Spleen (tissue), 11 donors: ENCODE measurements at regions not wholly inside any gene's neighbourhood (a gene's known extent, or its start where the extent isn't known, plus 50 kb on each side); places are given as distances from the start of the nearest gene placed in this dataset.

ENCODE experiments used
- DNase-seq: peaks from one replicate; pipeline ENCODE4 v3.0.0-alpha.2; 2020
- H3K27ac ChIP-seq, 8 donors: fragments of 200-600 bp; sonication (generic) in 7 of 8; 1 replicate in 4 of 8; 2 replicates in 4 of 8; pipeline versions ENCODE4 v1.5.0 to v1.8.0; 2016 to 2021; ENCODE audit warnings: inconsistent platforms in 4 of 8, mild to moderate bottlenecking in 4 of 8, moderate library complexity in 1 of 8
- H3K27me3 ChIP-seq, 7 donors: fragments of 200-600 bp; sonication (generic) in 6 of 7; replicated peaks in 1 of 7; 1 replicate in 4 of 7; 2 replicates in 3 of 7; pipeline versions ENCODE4 v1.5.0 to v1.8.0; 2016 to 2021; ENCODE audit warnings: inconsistent platforms in 3 of 7, mild to moderate bottlenecking in 1 of 7
- H3K36me3 ChIP-seq, 6 donors: fragments of 200-600 bp; sonication (generic) in 5 of 6; 1 replicate in 4 of 6; 2 replicates in 2 of 6; pipeline versions ENCODE4 v1.5.0 to v1.8.0; 2016 to 2021; ENCODE audit warnings: inconsistent platforms in 2 of 6
- H3K4me1 ChIP-seq, 6 donors: fragments of 200-600 bp; sonication (generic) in 5 of 6; 1 replicate in 3 of 6; 2 replicates in 3 of 6; pipeline versions ENCODE4 v1.5.0 to v1.8.0; 2016 to 2021; ENCODE audit warnings: inconsistent platforms in 3 of 6
- H3K4me3 ChIP-seq, 8 donors: fragments of 200-600 bp; sonication (generic) in 7 of 8; 1 replicate in 4 of 8; 2 replicates in 4 of 8; pipeline versions ENCODE4 v1.5.0 to v1.8.0; 2016 to 2021; ENCODE audit warnings: inconsistent platforms in 4 of 8, mild to moderate bottlenecking in 4 of 8, moderate library complexity in 2 of 8
- H3K9me3 ChIP-seq, 8 donors: fragments of 200-600 bp; sonication (generic) in 7 of 8; 1 replicate in 4 of 8; 2 replicates in 4 of 8; pipeline versions ENCODE4 v1.5.0 to v1.8.0; 2016 to 2021; ENCODE audit warnings: inconsistent platforms in 4 of 8
- CTCF ChIP-seq, 11 experiments: fragments of 200-600 bp in 7 of 11; fragments of 450-650 bp in 4 of 11; sonication (generic) in 4 of 11; IDR thresholded peaks in 8 of 11; conservative IDR thresholded peaks in 3 of 11; 1 replicate in 7 of 11; 2 replicates in 4 of 11; pipeline versions ENCODE4 v1.4.0 to v1.8.0; 2016 to 2021; ENCODE audit warnings: antibody characterized with exemption in 11 of 11, inconsistent platforms in 4 of 11, mild to moderate bottlenecking in 1 of 11
- POLR2A ChIP-seq, 3 donors: fragments of 450-650 bp; IDR thresholded peaks; one replicate each; pipeline ENCODE4 v1.5.1; 2017; ENCODE audit warnings: antibody characterized with exemption in 3 of 3, mild to moderate bottlenecking in 1 of 3
- POLR2AphosphoS5 ChIP-seq, 3 donors: sonication (generic); formaldehyde crosslinking; IDR thresholded peaks; one replicate each; pipeline ENCODE4 v1.5.1; 2017; ENCODE audit warnings: antibody characterized with exemption in 3 of 3
- WGBS, 5 donors: extraction: QIAGEN DNeasy Blood & Tissue Kit in 3 of 5; methylation state at CpG; one replicate each; pipeline versions ENCODE4 v1.1.5 to v1.1.7; 2013 to 2018; 5-methylcytosine and 5-hydroxymethylcytosine counted together
- intact Hi-C: fragments of 100-400 bp; cut with DNase I; formaldehyde crosslinking; loops from one replicate; pipeline ENCODE4 v1.15.0; 2023; ENCODE audit warnings: low total_unique reads
- donor health status: healthy with polysubstance abuse.
- donor health status: DM: no; HTN: no; CAD: no; lungs with moderate emphysema.
- donor health status: DM: no; HTN: no; CAD: no.
- donor health status: Bipolar disorder and iron deficiency.
- donor health status: healthy.
- donor health status: DM: no; HTN: no; CAD: no.
- donor health status: DM: yes; HTN: yes; CAD: no.

GRCh38 chr2:109070290-109070689 lies 58.7 kb upstream of the SH3RF3 start:
- DNase-seq = no peak

DNA sequence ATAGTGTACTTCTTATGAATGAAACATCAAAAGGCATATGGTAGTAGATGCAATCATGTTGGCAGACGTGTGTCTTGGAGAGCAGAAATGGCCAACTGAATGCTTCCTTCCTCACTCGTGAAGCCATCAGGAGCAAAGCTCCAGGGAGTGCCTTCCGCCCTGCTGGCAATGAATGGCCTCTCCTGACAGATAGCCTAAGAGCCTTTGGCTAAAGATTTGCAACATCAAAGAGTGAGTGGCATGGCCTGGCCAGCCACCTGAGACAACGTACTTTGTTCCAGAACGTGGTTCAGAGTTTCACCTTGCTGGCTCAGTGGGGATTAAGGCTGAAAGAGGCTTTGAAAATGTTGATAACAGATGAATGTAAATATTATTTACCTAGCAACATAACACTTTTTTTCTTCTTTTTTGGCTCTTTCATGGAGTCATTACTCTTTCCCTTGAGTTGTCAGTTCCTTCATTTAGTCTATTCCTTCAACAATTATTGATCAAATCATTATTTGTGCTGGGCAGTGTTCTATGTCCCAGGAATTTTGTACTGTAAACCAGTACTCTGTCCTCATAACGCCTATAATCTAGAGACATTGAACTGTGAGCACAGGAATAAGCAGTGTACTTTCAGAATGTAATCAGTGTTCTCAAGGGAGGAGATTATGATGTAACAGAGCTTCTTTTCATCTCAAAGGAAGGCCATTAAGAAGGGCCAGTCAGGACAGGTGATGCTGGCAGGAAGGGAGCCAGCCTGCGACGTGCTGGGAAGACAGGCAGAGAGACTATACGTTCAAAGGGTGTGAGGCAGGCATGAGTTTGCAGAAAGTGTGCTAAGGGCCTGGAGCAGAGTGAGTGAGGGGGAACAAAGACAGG lies 59.4 kb upstream of the SH3RF3 start:
- Histone ChIP-seq H3K9me3 (peaks cover 0 to 12% (median 0%) of the 10 kb centered on the region in 8 donors), H3K4me3 (no peak overlapping the region), H3K4me1 (peaks cover 0 to 6% (median 0%) of the 10 kb centered on the region in 6 donors), H3K27me3 (peaks cover 0 to 13% (median 0%) of the 10 kb centered on the region in 7 donors), H3K36me3 (no peaks in the 10 kb centered on the region), H3K27ac (no peak overlapping the region)
- no peak for TF ChIP-seq POLR2AphosphoS5 (IDR thresholded peaks at IDR 0.05)
- no peak for TF ChIP-seq CTCF (IDR thresholded peaks at IDR 0.05 in 8 of 11, conservative IDR thresholded peaks at IDR 0.05 in 3 of 11)
- TF ChIP-seq POLR2A (IDR thresholded peaks at IDR 0.05) = no peak
- intact Hi-C loops = no loop called here
- DNase-seq = peak; percentile 34
- WGBS, 5 donors = 66 to 80% (median 69%) methylated on average over 9 of the region's 9 CpGs

More at GRCh38 chr2:109070290-109070689, 58.7 kb upstream of the SH3RF3 start:
- Histone ChIP-seq H3K27me3 (peaks cover 0 to 13% (median 0%) of the 10 kb centered on the region in 7 donors), H3K36me3 (no peaks in the 10 kb centered on the region), H3K27ac (no peak overlapping the region), H3K4me1 (peaks cover 0 to 5% (median 0%) of the 10 kb centered on the region in 6 donors), H3K9me3 (peaks cover 0 to 12% (median 0%) of the 10 kb centered on the region in 8 donors), H3K4me3 (no peak overlapping the region)
- intact Hi-C loops = no loop called here
- 67 to 85% (median 74%) methylated on average over 6 of the region's 6 CpGs for WGBS, 5 donors
- no peak for TF ChIP-seq POLR2A (IDR thresholded peaks at IDR 0.05)
- no peak for TF ChIP-seq CTCF (IDR thresholded peaks at IDR 0.05 in 8 of 11, conservative IDR thresholded peaks at IDR 0.05 in 3 of 11)
- TF ChIP-seq POLR2AphosphoS5 (IDR thresholded peaks at IDR 0.05) = no peak

- Histone ChIP-seq H3K4me3 (no peak overlapping the region), H3K27ac (no peak overlapping the region), H3K27me3 (peaks cover 0 to 13% (median 0%) of the 10 kb centered on the region in 7 donors), H3K36me3 (no peaks in the 10 kb centered on the region), H3K9me3 (peaks cover 0 to 12% (median 0%) of the 10 kb centered on the region in 8 donors), H3K4me1 (peaks cover 0 to 6% (median 0%) of the 10 kb centered on the region in 6 donors)
- DNase-seq = no peak
- intact Hi-C loops = no loop called here
- 62 to 94% (median 90%) methylated on average over 2 of the region's 2 CpGs for WGBS, 5 donors
- no peak for TF ChIP-seq POLR2AphosphoS5 (IDR thresholded peaks at IDR 0.05)
- TF ChIP-seq CTCF (IDR thresholded peaks at IDR 0.05 in 8 of 11, conservative IDR thresholded peaks at IDR 0.05 in 3 of 11) = no peak
- TF ChIP-seq POLR2A (IDR thresholded peaks at IDR 0.05) = no peak
Measured at GRCh38 chr2:109068811-109069210, 60.2 kb upstream of the SH3RF3 start.

- Histone ChIP-seq H3K4me3 (no peak overlapping the region), H3K4me1 (peaks cover 0 to 6% (median 0%) of the 10 kb centered on the region in 6 donors), H3K36me3 (no peaks in the 10 kb centered on the region), H3K27me3 (peaks cover 0 to 20% (median 0%) of the 10 kb centered on the region in 7 donors), H3K9me3 (peaks cover 0 to 5% (median 0%) of the 10 kb centered on the region in 8 donors), H3K27ac (no peak overlapping the region)
- intact Hi-C loops = no loop called here
- no peak for TF ChIP-seq POLR2A (IDR thresholded peaks at IDR 0.05)
- TF ChIP-seq POLR2AphosphoS5 (IDR thresholded peaks at IDR 0.05) = no peak
- TF ChIP-seq CTCF (IDR thresholded peaks at IDR 0.05 in 8 of 11, conservative IDR thresholded peaks at IDR 0.05 in 3 of 11) = no peak
- WGBS, 5 donors = 68 to 84% (median 77%) methylated on average over 5 of the region's 5 CpGs
- peak; percentile 42 for DNase-seq
Measured at GRCh38 chr2:109067631-109068125, 61.3 kb upstream of the SH3RF3 start.
